B cell (primary cell): ENCODE measurements at regions not wholly inside any gene's neighbourhood (a gene's known extent, or its start where the extent isn't known, plus 50 kb on each side); places are given as distances from the start of the nearest gene placed in this dataset.

Experiments used
- ATAC-seq: fragments of 200-7000 bp; cut with Tn5 transposase; one replicate; pipeline ENCODE4 v1.10.0; 2021; ENCODE audit warnings: low read depth, mild to moderate bottlenecking, moderate number of reproducible peaks, moderate library complexity
- CTCF ChIA-PET: fragments of 350-600 bp; sonication (Branson Sonifier 250); formaldehyde crosslinking; loops from one replicate; lab custom pipeline; 2021; ENCODE audit warnings: antibody characterized with exemption, inconsistent platforms; lab: Charles Lee
- POLR2A ChIA-PET: fragments of 350-600 bp; sonication (Branson Sonifier 250); formaldehyde crosslinking; loops from one replicate; lab custom pipeline; 2021; ENCODE audit warnings: antibody characterized with exemption; lab: Charles Lee
- DNase-seq: peaks from one replicate; pipeline ENCODE4 v3.0.0; 2013
- H2AFZ ChIP-seq: 2 replicates; pipeline ENCODE4 v1.6.1; 2012; ENCODE audit warnings: mild to moderate bottlenecking, low read depth, low read length; ENCODE audit not compliant: insufficient read depth, poor library complexity, severe bottlenecking
- H3K27ac ChIP-seq, 2 donors: 1 replicate in 1 of 2; 2 replicates in 1 of 2; pipeline ENCODE4 v1.5.1; 2012 to 2013; ENCODE audit warnings: low read length in 2 of 2, mild to moderate bottlenecking in 2 of 2, moderate library complexity in 1 of 2
- H3K27me3 ChIP-seq, 4 experiments: fragments of 200-600 bp in 1 of 4; sonication (generic) in 1 of 4; replicated peaks in 1 of 4; 1 replicate in 2 of 4; 2 replicates in 2 of 4; pipeline versions ENCODE4 v1.6.1 to v1.7.0; 2013 to 2016; ENCODE audit warnings: low read length in 3 of 4, mild to moderate bottlenecking in 2 of 4, mixed read lengths in 1 of 4, moderate library complexity in 1 of 4; ENCODE audit not compliant: insufficient read depth in 4 of 4, control insufficient read depth in 3 of 4; ENCODE audit errors: control extremely low read depth in 1 of 4
- H3K36me3 ChIP-seq, 2 experiments: replicated peaks in 1 of 2; 1 replicate in 1 of 2; 2 replicates in 1 of 2; pipeline versions ENCODE4 v1.6.1 to v1.7.1; 2013; ENCODE audit warnings: low read length in 1 of 2; ENCODE audit not compliant: insufficient read depth in 2 of 2, control insufficient read depth in 1 of 2; ENCODE audit errors: control extremely low read depth in 1 of 2, extremely low read depth in 1 of 2
- H3K4me1 ChIP-seq, 2 donors: fragments of 200-600 bp in 1 of 2; sonication (generic) in 1 of 2; 1 replicate in 1 of 2; 2 replicates in 1 of 2; pipeline versions ENCODE4 v1.5.1 to v1.6.1; 2013 to 2017; ENCODE audit warnings: low read length in 2 of 2; ENCODE audit not compliant: control insufficient read depth in 2 of 2, insufficient read depth in 2 of 2
- H3K4me2 ChIP-seq: replicated peaks from 2 replicates; pipeline ENCODE3; 2012; ENCODE audit warnings: mild to moderate bottlenecking, low read depth, low read length; ENCODE audit not compliant: poor library complexity, severe bottlenecking
- H3K4me3 ChIP-seq, 5 experiments: fragments of 200-600 bp in 1 of 5; sonication (generic) in 1 of 5; 1 replicate in 3 of 5; 2 replicates in 2 of 5; pipeline versions ENCODE4 v1.5.1 to v1.7.0; 2011 to 2016; ENCODE audit warnings: low read length in 4 of 5, mild to moderate bottlenecking in 4 of 5, low read depth in 2 of 5, control low read depth in 1 of 5, moderate library complexity in 1 of 5; ENCODE audit not compliant: insufficient read depth in 1 of 5; ENCODE audit errors: control extremely low read depth in 1 of 5, extremely low read depth in 1 of 5
- H3K79me2 ChIP-seq: fragments of 200-600 bp; sonication (generic); one replicate; pipeline ENCODE4 v1.6.0; 2016; ENCODE audit warnings: low read length; ENCODE audit not compliant: control insufficient read depth, insufficient read depth
- H3K9ac ChIP-seq: fragments of 200-600 bp; sonication (generic); 2 replicates; pipeline ENCODE4 v1.6.1; 2017; ENCODE audit warnings: mild to moderate bottlenecking, low read length, moderate library complexity
- H3K9me3 ChIP-seq, 3 donors: one replicate each; pipeline versions ENCODE4 v1.6.1 to v1.7.1; 2013; ENCODE audit warnings: low read length in 2 of 3; ENCODE audit not compliant: control insufficient read depth in 2 of 3, insufficient read depth in 1 of 3; ENCODE audit errors: control extremely low read depth in 1 of 3
- H4K20me1 ChIP-seq: 2 replicates; pipeline ENCODE4 v1.6.0; 2012; ENCODE audit warnings: mild to moderate bottlenecking, low read length; ENCODE audit not compliant: insufficient read depth, control insufficient read depth, poor library complexity, severe bottlenecking
- H3K27ac Mint-ChIP-seq: one replicate; pipeline ENCODE4 v1.8.0; 2021; ENCODE audit warnings: mixed read lengths
- H3K27me3 Mint-ChIP-seq: one replicate; pipeline ENCODE4 v1.8.0; 2021; ENCODE audit warnings: mixed read lengths
- H3K4me1 Mint-ChIP-seq: one replicate; pipeline ENCODE4 v1.8.0; 2021; ENCODE audit warnings: mixed read lengths
- H3K4me3 Mint-ChIP-seq: one replicate; pipeline ENCODE4 v1.8.0; 2021; ENCODE audit warnings: mixed read lengths
- H3K9me3 Mint-ChIP-seq: one replicate; pipeline ENCODE4 v1.8.0; 2022; ENCODE audit warnings: mixed read lengths; ENCODE audit not compliant: insufficient read depth
- EZH2 ChIP-seq: IDR thresholded peaks from 2 replicates; pipeline ENCODE4 v1.6.1; 2012; ENCODE audit warnings: borderline replicate concordance, low read depth, mild to moderate bottlenecking, moderate library complexity, low read length; ENCODE audit not compliant: insufficient read depth, poor library complexity, severe bottlenecking
- WGBS: methylation state at CpG from one replicate; pipeline ENCODE4 v1.1.5; 2013; ENCODE audit warnings: missing lambda C conversion rate; ENCODE audit not compliant: insufficient coverage; 5-methylcytosine and 5-hydroxymethylcytosine counted together
- intact Hi-C: fragments of 100-400 bp; cut with micrococcal nuclease; formaldehyde crosslinking; loops from one replicate; pipeline ENCODE4 v1.10.0; 2022
- TF ChIP-seq, protein P1 (sequence below): fragments of 200-600 bp; IDR thresholded peaks from one replicate; pipeline ENCODE4 v1.8.0; 2022; ENCODE audit warnings: antibody characterized with exemption, mild to moderate bottlenecking

DNA sequence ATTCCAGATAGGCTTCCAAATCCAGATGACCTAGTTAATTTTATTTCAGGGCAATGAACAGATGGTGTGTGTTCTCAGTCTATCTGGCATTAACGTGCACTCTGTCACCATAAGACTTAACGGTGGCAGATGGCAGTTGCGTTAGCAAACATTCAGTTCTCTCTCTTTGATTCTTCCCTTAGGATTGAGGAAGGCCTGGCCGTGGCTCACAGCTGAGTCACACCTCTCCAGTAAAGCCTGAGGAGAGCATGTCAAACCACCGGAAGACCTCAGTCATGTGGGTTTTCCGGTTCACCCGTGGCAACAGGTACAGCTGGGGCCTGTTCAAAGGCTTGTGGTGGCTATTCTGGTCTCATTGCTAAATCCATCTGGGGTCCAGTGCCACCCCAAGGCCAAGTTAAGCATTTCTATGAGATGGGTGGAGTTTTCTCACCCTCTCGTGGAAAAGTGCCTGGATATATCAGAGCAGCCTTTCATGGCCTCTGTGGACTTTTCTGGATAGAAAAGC, 545.1 kb upstream of the ATP2B1 start:
- Histone ChIP-seq H3K27ac (peak overlapping the region; percentile 60 to 64), H3K4me2 (peak overlapping the region; percentile 63), H2AFZ (no peak overlapping the region), H3K4me1 (peaks cover 22 to 27% of the 10 kb centered on the region in 2 donors), H3K9me3 (no peaks in the 10 kb centered on the region), H3K4me3 (peak overlapping the region in 1 of 5 experiments; percentile 3), H4K20me1 (no peaks in the 10 kb centered on the region), H3K9ac (peak overlapping the region; percentile 10), H3K27me3 (no peaks in the 10 kb centered on the region), H3K36me3 (no peaks in the 10 kb centered on the region), H3K79me2 (no peaks in the 10 kb centered on the region)
- CTCF ChIA-PET: interaction anchor here (0.9 to 6.5 kb wide), 7 partner anchors 10 to 713 kb away, joined by 3 to 27 read pairs (median 4); no protein-coding TSS in a partner anchor
- intact Hi-C loops: loop anchor here (1.0 to 5.0 kb wide), 6 partner anchors 61 to 1236 kb away; no protein-coding TSS in a partner anchor
- Mint-ChIP-seq H3K9me3 (no peaks in the 10 kb centered on the region), H3K4me1 (peaks cover 24% of the 10 kb centered on the region), H3K27ac (peak overlapping the region; percentile 97), H3K27me3 (no peaks in the 10 kb centered on the region), H3K4me3 (peak overlapping the region; percentile 86)
- DNase-seq: peak; percentile 88
- WGBS: 0% methylated on average over 8 of the region's 8 CpGs
- peak; percentile 92 for ATAC-seq
- POLR2A ChIA-PET: interaction anchor here (0.9 kb wide), 1 partner anchor 544 kb away, joined by 4 read pairs; no protein-coding TSS in a partner anchor
- TF ChIP-seq EZH2: no peak
- TF ChIP-seq, protein P1, sequence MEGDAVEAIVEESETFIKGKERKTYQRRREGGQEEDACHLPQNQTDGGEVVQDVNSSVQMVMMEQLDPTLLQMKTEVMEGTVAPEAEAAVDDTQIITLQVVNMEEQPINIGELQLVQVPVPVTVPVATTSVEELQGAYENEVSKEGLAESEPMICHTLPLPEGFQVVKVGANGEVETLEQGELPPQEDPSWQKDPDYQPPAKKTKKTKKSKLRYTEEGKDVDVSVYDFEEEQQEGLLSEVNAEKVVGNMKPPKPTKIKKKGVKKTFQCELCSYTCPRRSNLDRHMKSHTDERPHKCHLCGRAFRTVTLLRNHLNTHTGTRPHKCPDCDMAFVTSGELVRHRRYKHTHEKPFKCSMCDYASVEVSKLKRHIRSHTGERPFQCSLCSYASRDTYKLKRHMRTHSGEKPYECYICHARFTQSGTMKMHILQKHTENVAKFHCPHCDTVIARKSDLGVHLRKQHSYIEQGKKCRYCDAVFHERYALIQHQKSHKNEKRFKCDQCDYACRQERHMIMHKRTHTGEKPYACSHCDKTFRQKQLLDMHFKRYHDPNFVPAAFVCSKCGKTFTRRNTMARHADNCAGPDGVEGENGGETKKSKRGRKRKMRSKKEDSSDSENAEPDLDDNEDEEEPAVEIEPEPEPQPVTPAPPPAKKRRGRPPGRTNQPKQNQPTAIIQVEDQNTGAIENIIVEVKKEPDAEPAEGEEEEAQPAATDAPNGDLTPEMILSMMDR: peak; percentile 66

DNA sequence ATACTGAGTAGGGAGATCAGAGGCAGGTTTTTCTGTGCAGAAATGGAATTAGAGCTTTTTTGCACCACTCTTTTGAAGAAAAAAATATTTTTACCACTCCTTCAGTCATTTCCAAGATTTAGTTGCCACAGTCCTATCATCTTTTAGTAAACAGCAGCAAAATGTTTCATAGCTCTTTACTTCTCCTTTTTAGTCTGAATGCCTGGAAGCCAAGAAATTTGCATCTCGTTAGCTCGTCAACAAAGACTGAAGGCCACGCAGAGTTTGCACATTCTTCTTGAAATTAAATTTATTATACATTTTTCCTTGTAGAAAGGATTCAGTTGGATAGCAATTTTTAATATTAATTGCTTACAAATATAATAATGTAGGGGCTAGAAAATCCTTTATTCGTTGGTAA, 544.5 kb upstream of the ATP2B1 start:
- H3K36me3 ChIP-seq: no peaks in the 10 kb centered on the region
- peak overlapping the region; percentile 53 to 64 for H3K27ac ChIP-seq
- WGBS: no CpG with 5 or more reads among the region's 4 CpGs
- Mint-ChIP-seq H3K27ac (peak overlapping the region; percentile 51), H3K27me3 (no peaks in the 10 kb centered on the region), H3K4me1 (peaks cover 24% of the 10 kb centered on the region), H3K4me3 (peak overlapping the region; percentile 21), H3K9me3 (no peaks in the 10 kb centered on the region)
- no peak overlapping the region for H3K9ac ChIP-seq
- H3K79me2 ChIP-seq: no peaks in the 10 kb centered on the region
- TF ChIP-seq, protein P1: no peak
- no peak for TF ChIP-seq EZH2
- intact Hi-C loops: loop anchor here (1.0 to 5.0 kb wide), 5 partner anchors 61 to 1236 kb away; no protein-coding TSS in a partner anchor
- no peaks in the 10 kb centered on the region for H3K9me3 ChIP-seq
- H3K4me1 ChIP-seq: peaks cover 22 to 27% of the 10 kb centered on the region in 2 donors
- CTCF ChIA-PET: interaction anchor here (0.9 to 6.5 kb wide), 5 partner anchors 9 to 712 kb away, joined by 3 to 27 read pairs (median 4); no protein-coding TSS in a partner anchor
- no peak overlapping the region for H3K4me3 ChIP-seq
- H2AFZ ChIP-seq: no peak overlapping the region
- H4K20me1 ChIP-seq: no peaks in the 10 kb centered on the region
- peak; percentile 44 for ATAC-seq
- H3K4me2 ChIP-seq: peak overlapping the region; percentile 63
- peak; percentile 62 for DNase-seq
- POLR2A ChIA-PET: interaction anchor here (0.9 kb wide), 1 partner anchor 544 kb away, joined by 4 read pairs; no protein-coding TSS in a partner anchor
- no peaks in the 10 kb centered on the region for H3K27me3 ChIP-seq
